Activated T-cell treated with anti-CD3 and anti-CD28 coated beads for 48 hours (primary cell): ENCODE measurements at regions not wholly inside any gene's neighbourhood (a gene's known extent, or its start where the extent isn't known, plus 50 kb on each side); places are given as distances from the start of the nearest gene placed in this dataset.

Experiments used
- DNase-seq: peaks from one replicate; pipeline ENCODE4 v3.0.0-alpha.2; 2020; ENCODE audit warnings: low read depth

DNA sequence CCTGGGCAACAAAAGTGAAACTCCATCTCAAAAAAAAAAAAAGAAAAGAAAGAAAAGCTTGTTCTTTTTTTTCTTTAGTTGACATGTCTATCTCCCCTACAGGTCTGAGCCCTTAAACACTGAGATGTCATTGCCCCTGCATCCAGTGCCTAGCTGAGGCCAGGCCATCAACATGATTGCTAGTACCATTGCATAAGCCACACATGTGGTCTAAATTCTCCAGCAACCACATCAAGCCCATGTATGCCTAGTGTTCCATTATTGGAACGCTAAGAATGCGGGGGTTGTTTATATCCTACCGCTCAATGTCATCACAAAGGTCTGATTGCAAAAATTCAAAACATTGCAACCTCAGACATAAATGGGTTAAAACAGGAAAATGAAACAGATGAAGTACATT lies 62.7 kb downstream of the NPTX2 start:
- DNase-seq = no peak

- no peak for DNase-seq
Measured at GRCh38 chr7:98681511-98681910, 64.4 kb downstream of the NPTX2 start.

- DNase-seq = no peak
Measured at GRCh38 chr7:98681951-98682350, 64.9 kb downstream of the NPTX2 start.

DNA sequence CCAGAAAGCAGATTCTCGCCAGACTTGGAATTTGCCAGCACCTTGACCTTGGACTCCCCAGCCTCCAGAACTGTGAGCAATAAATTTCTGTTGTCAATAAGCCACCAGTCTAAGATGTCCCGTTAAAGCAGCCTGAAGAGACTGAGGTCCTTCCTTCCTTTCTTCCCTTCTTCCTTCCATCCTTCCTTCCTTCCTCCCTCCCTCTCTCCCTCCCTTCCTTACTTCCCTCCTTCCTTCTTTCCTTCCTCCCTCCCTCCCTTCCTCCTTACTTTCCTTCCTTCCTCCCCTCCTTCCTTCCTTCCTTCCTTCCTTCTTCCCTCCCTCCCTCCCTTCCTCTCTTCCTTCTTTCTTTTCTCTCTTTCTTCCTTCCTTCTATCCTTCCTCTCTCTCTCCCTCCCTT lies 66.4 kb downstream of the NPTX2 start:
- DNase-seq = no peak

DNA sequence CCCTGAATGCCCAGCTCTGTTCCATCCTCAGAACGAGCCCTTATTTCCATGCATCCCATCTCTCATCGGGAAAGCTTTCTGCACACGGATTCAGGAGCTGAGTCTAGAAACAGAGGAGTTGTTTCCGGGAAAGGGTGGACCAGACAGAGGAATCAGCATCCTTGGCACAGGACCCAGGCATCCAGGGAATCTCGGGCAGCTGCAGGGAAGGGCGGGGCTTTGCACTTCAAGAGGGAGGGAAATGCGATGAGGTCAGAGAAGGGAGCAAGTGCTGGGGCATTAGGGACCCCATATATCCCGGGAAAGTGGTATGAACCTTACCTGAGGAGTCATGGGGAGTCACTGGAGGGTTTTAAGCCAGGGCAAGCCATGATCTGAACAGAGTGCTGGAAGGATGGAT lies 68.5 kb downstream of the NPTX2 start:
- no peak for DNase-seq

GRCh38 chr7:98686466-98687080 lies 69.5 kb downstream of the NPTX2 start:
- no peak for DNase-seq

GRCh38 chr7:98687111-98687751 lies 70.1 kb downstream of the NPTX2 start:
- no peak for DNase-seq

- no peak for DNase-seq
Measured at GRCh38 chr7:98691619-98692018, 74.5 kb downstream of the NPTX2 start.

- DNase-seq = no peak
Measured at GRCh38 chr7:98697083-98697482, 80.0 kb downstream of the NPTX2 start.

- DNase-seq = no peak
Measured at GRCh38 chr7:98697485-98698240, 80.6 kb downstream of the NPTX2 start.

GRCh38 chr7:98698976-98699375 lies 81.9 kb downstream of the NPTX2 start:
- DNase-seq = no peak

DNA sequence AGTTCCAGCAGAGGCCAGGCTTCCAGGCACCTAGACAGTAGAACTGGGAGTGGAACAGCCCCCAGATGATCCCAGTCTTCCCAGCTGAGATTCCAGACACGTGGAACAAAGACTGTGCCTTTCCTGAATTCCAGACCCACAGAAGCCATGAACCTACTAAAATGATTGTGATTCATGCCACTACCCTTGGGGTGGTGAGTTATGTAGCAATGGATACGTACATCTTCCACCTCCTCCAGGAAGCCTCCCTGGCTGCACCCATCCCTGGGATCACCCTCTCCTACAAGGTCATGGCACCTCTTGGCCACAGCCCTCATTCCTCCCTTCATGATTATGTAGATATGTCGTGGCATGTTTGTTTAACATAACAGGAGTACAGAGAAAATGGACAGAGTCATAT lies 83.4 kb downstream of the NPTX2 start:
- DNase-seq = no peak

DNA sequence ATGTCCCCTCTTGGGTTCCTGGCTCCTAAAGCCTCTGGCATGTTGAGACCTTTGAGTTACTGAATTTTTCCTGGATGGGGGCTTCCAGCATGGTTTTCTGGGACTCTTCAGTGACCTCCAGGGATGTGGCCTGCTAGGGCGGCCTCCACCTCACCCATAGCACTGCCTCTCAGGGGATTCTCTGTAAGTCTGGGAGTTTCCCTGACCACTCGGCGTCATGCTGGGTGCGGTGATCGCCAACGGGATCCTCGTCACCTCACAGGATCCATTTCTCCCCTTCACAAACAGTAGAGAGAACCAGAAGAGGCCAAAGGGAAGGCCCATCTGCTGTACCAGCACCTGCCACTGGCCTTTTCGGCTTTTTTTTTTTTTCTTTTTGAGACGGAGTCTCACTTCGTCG lies 84.3 kb downstream of the NPTX2 start:
- DNase-seq = no peak

DNA sequence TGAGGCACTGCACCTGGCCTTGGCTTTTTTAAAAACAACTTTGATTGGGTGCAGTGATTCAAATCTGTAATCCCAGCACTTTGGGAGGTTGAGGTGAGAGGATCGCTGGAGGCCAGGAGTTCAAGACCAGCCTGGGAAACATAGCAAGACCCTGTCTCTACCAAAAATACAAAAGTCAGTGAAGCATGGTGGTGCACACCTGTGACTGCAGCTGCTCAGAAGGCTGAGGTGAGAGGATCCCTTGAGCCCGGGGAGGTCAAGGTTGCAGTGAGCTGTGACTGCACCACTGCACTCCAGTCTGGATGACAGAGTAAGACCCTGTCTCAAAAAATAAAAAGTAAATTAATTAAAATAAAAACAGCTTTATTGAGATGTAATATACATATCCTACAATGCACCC lies 84.9 kb downstream of the NPTX2 start:
- DNase-seq = no peak

GRCh38 chr7:98703916-98704315 lies 86.8 kb downstream of the NPTX2 start:
- no peak for DNase-seq

- no peak for DNase-seq
Measured at GRCh38 chr7:98705626-98706025, 88.5 kb downstream of the NPTX2 start.

- no peak for DNase-seq
Measured at GRCh38 chr7:98707076-98707475, 90.0 kb downstream of the NPTX2 start.

DNA sequence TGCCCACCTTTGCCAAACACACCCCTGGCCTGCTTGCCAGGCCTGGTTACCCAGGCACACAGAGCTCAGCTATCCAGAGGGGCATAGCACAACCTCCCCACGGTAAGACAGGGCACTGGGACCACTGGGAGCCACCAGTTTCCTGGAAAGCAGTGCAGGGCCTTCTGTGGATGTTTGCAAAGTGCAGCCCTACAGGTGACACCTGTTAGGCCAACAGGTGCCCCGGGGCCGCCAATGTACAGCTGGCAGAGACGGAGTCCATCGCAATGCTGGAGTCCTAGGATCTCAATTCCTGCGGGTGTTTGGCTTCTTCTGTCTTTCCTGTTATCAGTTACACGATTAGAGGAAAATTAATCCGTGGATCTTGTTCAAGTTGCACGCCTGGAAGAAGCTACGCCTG lies 94.9 kb downstream of the NPTX2 start:
- no peak for DNase-seq

- no peak for DNase-seq
Measured at GRCh38 chr7:98713165-98713810, 96.2 kb downstream of the NPTX2 start.

GRCh38 chr7:98719396-98719795 lies 102.3 kb downstream of the NPTX2 start:
- no peak for DNase-seq

DNA sequence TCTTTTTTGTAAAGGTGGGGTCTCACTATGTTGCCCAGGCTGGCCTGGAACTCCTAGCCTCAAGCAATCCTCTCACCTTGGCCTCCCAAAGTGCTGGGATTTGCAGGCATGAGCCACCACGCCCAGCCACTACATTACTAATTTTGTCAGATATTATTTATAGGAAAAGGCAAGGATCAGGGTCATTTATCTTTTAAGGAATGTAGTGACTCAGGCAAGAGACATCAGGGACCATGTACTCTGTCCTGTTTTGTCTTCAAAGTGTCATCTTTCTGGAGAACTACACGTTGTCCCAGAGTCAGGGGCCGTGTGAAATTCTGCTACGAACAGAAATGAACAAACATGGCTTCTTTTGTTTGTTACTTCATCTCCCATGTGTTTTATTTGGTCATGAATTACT lies 105.3 kb downstream of the NPTX2 start:
- no peak for DNase-seq

DNA sequence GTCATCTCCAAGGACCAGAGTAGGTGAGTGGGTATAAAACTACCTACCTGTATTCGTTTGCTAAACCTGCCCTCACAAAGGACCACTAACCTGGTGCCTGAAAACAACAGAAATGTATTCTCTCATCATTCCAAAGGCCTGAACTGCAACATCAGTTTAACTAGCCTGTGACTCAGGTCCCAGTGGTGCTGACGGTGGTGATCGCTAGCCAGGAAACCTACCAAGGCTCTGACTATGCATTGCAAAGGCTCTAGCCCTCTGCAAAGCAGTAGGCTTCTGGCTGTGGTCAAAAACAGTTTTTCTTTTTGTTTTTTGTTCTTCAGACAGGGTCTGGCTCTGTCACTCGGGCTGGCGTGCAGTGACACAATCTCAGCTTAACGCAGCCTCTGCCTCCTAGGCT lies 107.5 kb downstream of the NPTX2 start:
- no peak for DNase-seq

DNA sequence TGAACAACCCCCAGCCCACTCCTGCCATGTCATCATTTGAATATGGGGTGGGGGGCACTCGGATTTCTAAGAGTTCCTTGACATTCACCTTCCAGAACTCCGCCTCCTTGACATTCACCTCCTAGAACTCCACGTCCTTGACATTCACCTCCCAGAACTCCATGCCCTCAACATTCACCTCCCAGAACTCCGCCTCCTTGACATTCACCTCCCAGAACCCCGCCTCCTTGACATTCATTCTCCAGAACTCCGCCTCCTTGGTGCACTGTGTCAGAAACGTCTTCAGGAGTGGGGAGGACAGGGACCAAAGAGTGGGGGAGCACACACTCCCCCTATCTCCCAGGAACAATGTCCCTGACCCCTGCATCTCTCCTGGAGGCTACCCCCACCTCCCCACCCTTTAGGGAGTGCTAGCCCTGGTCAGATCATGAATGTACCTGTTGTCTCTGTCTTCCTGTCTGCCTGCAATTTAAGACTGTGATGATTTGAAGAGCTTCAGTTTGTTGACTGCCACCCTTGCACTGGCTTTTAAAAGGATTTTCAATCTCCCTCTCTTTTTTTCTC lies 110.1 kb downstream of the NPTX2 start:
- no peak for DNase-seq
